Activated CD8-positive, alpha-beta memory T cell treated with anti-CD3 and anti-CD28 coated beads for 36 hours (primary cell): ENCODE measurements at regions not wholly inside any gene's neighbourhood (a gene's known extent, or its start where the extent isn't known, plus 50 kb on each side); places are given as distances from the start of the nearest gene placed in this dataset.

Experiments
- CTCF ChIA-PET: fragments of 350-600 bp; sonication (Branson Sonifier 250); formaldehyde crosslinking; loops from one replicate; lab custom pipeline; 2021; ENCODE audit warnings: antibody characterized with exemption; lab: Charles Lee
- POLR2A ChIA-PET: fragments of 350-600 bp; sonication (Branson Sonifier 250); formaldehyde crosslinking; loops from one replicate; lab custom pipeline; 2021; ENCODE audit warnings: antibody characterized with exemption; lab: Charles Lee

DNA sequence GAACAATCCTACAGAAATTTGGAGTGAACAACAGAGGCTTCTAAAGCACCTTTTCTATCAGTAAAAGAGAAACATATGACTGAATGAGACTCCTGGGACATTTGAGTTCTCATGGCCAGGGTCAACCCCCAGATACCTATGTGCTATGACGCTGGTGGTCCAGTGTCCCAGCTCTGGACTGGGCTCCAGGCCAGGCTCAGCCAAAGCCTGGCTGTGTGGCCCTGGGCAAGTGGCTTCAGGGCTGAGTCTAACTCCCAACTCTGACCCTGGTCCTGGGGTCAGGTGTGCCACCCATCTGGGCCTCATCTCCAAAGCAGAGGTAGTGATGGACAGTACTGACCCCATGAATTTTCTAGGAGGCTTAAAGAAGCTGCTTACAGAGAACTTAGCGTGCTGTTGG is 147.8 kb downstream of the FBLN2 start:
- CTCF ChIA-PET: interaction anchor here (0.7 kb wide), 1 partner anchor 39 kb away, joined by 3 read pairs; no protein-coding TSS in a partner anchor
- POLR2A ChIA-PET: no interaction called here

DNA sequence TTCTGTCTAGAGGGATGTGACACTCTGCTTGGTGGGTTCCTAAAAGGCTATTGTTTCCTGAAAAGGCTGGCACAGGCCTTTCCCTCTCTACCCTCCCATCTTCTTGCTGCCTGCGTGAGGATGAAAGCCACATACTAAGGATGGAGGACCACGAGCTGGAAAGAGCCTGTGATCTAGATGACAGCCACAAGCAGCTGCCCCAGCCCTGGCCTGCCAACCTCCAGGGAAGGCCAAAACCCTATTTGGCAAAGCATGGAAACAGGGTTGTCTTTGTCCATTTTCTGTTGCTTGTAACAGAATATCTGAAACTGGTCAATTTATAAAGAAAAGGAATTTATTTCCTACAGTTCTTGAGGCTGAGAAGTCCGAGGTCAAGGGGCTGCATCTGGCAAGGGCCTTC is 144.5 kb downstream of the FBLN2 start:
- ChIA-PET POLR2A (no interaction called here), CTCF (no interaction called here)

DNA sequence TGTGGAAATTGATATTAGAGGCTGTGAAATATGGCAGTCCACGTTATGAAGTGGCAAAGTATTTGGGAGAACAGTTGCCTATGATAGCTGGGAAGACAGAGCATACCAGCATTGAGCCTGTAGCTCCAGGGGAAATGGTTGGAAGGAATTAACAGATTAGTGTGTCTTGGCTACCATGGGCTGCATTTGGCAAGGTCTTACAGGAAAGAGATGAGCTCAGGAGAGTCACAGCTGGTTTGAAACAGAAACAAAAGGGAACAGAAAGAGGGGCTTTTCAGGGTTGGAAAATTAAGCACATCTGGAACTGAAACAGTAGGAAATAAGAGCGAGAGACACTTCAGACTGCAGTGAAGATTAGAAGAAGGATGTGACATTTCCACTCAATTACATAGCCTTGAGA is 141.7 kb downstream of the FBLN2 start:
- ChIA-PET CTCF (no interaction called here), POLR2A (no interaction called here)

DNA sequence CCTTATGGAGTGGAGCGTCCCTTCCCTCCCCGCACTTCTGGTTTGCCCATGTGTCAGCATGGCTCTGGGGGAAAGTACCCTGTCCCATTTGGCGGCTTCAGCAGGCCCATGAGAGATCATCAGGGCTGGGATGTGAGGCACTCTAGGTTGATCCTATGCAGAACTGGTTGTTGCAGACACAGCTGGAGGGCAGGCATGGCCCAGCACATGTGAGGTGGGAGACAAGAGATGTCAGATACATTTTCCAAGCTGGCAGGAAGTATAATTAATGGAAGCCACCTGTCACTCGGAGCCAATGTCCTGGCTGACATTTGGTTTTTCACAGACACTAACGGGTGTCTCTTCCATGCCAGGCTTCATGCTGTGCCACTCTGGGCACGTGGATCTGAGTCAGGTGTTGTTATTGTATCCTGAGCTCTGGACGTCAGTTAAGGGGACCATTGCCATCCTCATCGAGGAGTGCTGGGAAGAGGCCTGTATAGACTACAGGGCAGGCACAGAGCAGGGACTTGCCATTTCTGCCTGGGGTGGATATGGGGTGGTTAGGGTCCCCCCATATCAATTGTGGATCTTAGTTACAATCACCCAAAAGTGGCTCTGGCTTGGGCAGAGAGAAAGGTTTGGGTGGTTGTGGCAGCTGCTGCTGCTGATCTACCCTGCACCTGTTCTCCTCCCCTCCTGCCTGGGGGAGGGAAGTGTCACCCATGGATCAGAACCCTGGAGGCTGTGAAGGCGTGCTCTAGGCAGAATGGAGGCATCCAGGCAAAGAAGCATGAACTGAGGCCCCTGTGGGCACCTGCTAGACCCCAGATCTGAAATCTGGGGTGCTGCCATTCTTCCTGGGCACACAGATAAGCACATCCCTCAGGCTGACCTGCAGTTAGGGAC is 140.7 kb downstream of the FBLN2 start:
- ChIA-PET POLR2A (no interaction called here), CTCF (no interaction called here)

DNA sequence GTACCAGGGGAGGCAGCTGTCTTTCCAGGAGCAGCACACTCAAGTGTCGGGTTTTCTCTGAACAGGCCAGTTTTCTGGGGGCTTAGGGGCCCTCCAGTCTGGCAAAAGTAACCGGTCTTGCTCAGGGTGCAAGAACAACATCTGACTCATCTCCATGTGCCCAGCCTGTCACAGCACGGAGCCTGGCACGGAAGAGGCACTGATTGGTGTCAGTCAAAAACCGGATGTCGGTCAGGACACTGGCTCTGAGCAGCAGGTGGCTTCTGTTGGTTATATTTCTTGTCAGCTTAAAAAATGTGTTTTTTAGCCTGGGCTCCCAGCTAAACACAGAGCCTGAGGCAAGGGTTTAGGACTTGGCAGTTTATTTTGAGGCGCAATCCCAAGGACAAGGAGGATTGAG is 139.9 kb downstream of the FBLN2 start:
- POLR2A ChIA-PET: no interaction called here
- CTCF ChIA-PET: no interaction called here

DNA sequence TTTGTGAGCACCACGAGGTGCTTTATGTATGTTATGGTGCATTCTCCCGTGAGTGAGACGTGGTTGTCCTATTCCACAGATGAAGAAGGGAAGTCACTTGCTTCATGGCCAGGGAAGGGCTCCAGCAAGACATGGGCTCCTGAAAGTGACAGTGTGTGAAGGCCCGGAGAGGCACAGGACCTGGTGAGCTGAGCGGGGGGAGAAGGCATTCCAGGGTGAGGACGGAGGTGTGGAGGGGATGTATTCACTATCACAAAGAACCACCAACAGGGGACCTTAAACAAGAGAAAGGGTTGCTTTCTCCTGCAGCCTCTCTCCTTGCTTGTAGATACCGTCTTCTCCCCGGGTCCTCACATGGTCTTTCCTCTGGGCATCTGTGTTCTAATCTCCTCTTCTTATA is 139.1 kb downstream of the FBLN2 start:
- ChIA-PET POLR2A (no interaction called here), CTCF (interaction anchor here (0.9 kb wide), 1 partner anchor 31 kb away, joined by 3 read pairs; no protein-coding TSS in a partner anchor)
